Inflammatory macrophage treated with lipopolysaccharide for 1 hour (primary cell): ENCODE measurements at regions not wholly inside any gene's neighbourhood (a gene's known extent, or its start where the extent isn't known, plus 50 kb on each side); places are given as distances from the start of the nearest gene placed in this dataset.
"Not testable (repeated sequence)": the region's sequence is repeated elsewhere in the genome, so short reads cannot be mapped to it uniquely, and the experiment has no call there.

Source experiments
- DNase-seq, 2 donors: peaks; one replicate each; pipeline ENCODE4 v3.0.0-alpha.2; 2020 to 2022

DNA sequence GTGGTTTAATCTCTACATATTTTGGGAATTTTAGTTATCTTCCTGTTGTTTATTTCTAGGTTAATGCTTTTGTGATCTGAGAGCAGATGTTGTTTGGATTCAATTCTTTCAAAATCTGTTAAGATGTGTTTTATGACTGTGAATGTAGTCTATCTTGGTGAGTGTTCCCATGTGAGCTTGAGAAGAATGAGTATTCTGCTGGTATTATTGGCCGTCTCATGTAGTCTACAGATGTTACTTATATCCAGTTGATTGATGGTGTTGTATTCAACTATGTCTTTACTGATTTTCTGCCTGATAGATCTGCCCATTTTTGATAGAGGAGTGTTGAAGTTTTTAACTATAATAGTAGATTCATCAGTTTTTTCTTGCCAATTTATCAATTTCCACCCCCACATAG is 141.4 kb upstream of the FOXP2 start:
- DNase-seq = no peak

DNA sequence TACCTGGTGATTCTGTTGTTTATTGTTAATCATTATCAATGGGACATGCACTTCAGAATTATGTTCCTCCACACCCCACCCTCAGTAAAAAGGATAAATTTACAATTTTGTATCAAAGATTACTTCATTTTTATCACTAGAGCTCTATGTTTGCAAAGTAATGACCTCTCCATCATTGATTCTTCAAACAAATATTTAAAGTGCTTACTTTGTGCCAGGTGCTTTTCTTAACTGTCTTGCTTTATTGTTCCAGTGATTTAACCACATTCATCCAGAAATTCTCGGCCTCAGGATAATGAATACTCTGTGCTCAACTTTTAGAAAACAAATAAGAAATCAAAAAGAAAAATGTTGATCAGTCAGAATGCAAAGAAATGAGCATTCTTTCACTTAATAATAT is 144.9 kb upstream of the FOXP2 start:
- DNase-seq = no peak

DNA sequence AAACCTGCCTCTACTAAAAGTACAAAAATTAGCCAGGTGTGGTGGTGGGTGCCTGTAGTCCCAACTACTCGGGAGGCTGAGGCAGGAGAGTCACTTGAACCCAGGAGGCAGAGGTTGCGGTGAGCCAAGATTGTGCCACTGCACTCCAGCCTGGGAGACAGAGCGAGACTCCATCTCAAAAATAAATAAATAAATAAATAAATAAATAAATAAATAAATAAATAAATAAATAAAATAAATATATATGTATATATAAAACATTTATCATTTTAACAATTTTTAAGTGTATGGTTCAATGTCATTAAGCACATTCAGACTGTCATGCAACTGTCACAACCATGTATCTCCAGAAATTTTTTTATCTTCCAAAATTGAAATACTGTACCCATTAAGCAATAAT is 147.1 kb upstream of the FOXP2 start:
- not testable (repeated sequence) for DNase-seq

DNA sequence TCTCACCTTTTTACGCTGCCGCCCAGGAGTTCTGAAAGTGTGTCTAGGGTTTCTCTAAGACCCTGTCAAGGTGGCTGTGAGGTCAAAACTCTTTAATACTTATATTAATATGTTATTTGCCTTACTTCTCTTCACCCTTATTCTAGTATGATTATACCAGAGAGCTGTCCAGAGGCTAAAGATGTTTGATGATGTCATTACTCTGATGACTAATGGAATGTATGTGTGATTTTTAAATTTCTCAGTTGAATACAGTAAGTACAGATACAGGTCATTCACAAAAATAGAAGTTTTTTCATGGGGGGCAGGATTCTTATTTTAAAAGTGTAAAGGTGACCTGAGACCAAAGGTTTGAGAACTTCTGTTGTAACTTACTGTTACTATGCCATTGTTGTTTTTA is 150.6 kb upstream of the FOXP2 start:
- DNase-seq = no peak

DNA sequence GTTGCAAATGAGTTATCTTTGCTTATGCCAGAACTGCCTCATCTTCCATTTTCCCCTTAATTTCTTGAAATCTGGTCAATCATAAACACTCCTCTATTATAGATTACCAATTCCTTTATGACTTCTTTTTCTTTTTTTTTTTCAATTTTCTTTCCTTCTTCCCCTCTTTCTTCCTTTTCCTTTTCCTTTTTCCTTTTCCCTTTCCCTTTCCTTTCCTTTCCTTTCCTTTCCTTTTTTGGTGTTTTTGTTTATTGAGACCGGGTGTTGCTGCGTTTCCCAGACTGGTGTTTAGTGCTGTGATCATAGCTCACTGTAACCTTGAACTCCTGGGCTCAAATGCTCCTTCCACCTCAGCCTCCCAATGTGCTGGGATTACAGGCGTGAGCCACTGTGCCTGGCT is 151.4 kb upstream of the FOXP2 start:
- DNase-seq = no peak

DNA sequence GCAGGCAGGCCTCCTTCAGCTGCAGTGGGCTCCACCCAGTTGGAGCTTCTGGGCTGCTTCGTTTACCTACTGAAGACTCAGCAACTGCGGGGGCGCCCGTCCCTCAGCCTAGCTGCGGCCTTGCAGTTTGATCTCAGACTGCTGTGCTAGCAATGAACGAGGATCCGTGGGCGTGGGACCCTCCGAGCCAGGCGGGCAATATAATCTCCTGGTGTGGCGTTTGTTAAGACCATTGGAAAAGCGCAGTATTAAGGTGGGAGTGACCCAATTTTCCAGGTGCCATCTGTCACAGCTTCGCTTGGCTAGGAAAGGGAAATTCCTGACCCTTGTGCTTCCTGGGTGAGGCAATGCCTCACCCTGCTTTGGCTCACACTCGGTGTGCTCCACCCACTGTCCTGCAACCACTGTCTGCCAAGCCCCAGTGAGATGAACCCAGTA is 159.2 kb upstream of the FOXP2 start:
- no peak for DNase-seq

DNA sequence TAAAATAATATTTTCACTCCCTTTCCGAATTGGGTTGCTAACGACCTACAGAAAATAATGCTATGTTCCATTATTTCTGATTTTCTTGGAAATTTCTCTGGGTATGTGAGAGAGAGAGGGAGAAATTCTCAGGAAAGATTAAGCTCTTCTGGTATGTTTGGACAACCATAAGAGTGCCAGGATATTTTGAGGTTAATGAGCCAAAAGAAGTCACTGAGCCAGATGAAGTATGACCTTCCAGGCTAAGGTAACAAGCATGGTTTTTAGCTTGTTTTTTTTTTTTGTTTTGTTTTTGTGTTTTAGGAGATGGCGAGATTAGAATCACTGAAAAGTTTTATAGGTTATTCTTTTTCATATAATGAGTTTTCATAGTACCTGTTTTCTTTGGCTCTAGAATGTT is 171.0 kb upstream of the FOXP2 start:
- no peak for DNase-seq

DNA sequence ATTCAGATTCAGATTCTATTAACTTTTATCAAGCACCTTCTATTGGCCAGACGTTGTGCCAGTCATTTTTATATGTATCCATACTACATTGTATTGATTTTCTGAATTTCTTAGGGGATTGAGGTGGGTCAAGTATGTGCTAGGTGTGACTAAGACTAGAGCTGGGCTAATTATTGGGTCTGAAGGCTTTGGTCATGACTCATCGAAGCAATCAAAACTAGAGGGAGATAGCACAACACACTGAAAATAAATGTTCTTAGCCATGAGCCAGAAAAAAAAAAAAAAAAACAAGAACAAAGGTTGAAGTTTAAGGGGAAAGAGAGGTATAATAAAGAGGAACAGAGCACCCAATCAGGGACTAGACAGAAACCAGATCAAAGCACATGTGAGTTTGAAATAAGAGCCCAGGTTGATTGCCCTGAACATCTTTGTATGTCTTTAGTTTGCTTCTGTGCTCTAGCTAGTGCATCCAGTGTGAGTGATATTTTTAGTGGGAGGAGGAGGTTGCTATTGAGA is 171.6 kb upstream of the FOXP2 start:
- no peak for DNase-seq

DNA sequence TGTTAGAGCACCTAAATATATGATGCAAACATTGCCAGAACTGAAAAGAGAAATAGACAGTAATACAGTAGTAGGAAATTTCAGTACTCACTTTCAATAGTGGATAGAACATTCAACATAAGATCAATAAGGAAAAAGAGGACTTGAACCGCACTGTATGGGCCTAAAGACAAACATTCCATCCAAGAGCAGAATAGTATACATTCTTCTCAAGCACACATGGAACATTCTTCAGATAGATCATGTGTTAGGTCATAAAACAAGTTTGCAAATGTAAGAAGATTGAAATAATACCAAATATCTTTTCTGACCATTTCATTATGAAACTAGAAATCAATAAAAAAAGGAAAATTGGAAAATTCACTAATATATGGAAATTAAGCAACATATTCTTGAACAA is 185.4 kb upstream of the FOXP2 start:
- no peak for DNase-seq

DNA sequence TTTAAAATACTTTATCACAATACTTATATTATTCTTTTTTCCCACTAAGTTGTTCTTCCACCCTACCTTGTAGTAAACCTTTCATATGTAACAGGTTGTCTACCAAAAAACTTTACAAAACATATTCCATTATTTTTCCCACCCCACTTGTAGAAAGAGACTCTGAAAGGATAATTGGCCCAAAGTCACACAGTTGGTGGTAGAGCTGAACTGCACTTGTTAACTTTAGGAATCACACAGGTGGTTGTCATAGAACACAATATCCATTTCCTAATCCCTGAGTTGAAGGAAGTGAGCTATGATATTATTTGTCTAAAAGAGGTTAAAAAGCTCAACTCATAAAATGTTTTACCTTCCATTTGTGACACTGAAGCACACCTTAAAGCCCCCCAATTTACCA is 188.8 kb upstream of the FOXP2 start:
- no peak for DNase-seq

DNA sequence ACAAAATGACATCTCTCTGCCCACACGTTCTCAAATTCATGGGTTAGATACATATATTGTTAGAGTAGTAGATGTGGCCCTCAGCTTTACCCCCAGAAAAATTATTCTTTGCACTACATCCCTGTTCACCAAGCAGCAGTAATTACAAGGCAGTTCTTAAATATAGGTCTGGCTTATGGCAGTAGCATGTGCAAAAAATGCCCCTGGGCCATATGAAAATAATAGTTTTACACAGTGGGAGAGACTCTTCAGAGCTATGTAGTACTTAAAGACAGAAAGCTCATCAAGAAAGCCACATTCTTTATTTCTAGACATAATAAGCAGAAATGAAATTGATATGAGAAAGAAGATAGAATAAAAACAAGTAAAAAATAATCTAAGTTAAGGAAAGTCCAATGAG is 196.3 kb upstream of the FOXP2 start:
- no peak for DNase-seq

DNA sequence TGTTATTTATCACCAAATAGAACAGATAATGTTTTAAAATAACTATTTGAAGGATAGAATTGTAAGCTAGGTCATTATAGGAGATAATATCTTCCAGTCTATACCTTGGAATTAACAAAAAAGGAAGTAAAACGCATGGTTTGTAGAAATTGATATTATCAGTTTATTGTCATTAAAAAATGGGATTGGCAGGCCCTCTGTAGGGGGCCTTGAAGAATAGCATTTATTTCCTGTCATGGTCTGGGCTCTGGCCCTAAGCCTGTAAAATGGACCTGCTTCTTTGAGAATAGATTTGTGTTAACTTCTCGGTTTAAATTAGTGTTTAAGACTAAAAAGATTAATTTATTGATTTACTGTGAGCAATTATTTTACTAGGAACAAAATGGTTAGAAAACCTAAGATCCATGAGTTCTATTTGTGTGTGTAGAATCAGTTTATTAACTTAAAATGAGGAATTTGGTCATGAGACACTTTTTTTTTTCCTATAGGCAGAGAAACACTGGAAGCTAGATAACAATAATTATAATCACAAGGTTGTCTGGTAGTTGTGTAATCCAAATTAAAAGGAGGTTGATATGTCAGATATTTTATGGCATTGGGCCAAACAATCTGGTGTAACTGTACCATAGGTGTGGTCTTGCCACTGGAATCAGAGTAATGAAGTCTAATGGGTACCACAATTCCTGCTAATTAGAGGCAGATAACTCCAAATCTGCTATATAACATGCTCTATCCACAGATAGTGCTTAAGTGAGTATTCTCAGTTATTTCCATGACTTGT is 197.4 kb upstream of the FOXP2 start:
- DNase-seq = no peak

DNA sequence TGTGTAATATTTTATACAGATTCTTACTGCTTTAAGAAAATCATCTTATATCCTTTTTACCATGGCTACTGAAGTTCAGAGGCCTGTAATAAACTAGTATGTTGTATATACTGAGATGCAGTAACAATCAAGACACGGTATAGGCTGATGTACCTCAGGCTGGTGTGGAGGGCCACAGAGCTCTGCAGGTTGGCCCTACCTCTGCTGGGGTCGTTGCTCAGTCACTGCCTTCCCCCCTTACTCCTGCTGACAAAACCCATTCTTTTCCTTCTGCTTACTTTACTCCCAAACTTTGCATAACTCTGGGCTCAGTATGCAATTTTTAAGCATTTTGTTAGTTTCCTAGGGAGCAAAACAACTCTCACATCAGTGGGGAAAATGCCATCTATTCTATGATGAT is 200.1 kb upstream of the FOXP2 start:
- DNase-seq = no peak

DNA sequence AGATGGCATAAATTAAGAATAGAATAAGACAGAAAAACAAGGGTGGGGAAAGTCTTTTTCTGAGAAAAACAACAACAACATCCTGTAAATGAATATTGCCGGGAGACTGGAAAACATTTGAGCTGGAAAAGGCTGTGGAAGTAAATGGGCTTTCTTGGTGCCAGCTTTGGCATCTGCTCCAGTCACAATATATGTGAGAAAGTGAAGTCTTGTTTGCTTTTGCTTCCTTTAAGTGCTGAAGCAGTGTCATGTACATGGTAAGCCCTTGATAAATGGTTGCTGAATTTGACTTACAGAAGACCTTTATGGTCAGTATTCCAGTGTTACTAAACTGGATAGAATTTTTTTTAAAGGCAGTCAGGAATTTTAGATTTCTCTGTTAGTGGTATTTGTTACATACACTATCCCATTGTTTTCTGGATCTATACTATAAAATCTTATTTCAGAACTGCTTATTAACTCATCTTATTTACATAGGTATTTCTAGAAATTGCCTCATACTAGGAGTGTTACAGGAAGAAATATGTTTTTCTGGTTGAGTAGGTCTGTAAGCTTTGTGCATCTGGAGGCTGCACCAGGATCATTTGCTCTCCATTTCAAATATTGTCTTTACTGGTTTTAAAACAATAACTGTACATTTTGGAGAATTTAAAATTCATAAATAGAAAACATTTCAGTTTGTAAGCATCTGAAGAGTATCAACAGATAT is 201.7 kb upstream of the FOXP2 start:
- no peak for DNase-seq

DNA sequence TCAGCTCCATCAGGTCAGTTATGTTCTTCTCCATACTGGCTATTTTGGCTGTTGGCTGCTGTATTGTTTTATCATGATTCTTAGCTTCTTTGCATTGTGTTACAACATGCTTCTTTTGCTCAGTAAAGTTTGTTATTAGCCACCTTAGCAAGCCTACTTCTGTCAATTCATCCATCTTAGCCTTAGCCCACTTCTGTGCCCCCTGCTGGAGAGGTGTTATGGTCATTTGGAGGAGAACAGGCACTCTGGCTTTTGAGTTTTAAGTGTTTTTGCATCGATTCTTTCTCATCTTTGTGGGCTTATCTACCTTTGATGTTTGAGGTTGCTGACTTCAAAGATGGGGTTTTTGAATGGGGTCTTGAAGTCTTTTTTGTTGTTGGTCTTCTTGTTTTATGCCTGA is 204.6 kb upstream of the FOXP2 start:
- no peak for DNase-seq

DNA sequence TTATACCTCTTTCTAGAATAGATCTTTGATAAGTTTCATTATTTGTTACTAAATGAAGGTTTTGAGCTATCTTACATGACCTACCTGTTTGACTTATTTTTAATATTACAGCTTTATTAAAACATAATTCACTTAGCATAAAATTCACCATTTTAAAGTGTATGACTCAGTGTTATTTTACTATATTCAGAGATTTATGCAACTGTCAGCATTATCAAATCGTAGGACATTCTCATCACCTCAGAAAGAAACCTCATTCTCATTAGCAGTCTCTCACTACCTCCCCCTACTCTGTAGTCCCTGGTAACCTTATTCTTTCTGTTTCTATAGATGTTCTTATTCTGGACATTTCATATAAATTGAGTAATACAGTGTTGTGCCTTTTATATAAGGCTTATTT is 207.9 kb upstream of the FOXP2 start:
- no peak for DNase-seq

DNA sequence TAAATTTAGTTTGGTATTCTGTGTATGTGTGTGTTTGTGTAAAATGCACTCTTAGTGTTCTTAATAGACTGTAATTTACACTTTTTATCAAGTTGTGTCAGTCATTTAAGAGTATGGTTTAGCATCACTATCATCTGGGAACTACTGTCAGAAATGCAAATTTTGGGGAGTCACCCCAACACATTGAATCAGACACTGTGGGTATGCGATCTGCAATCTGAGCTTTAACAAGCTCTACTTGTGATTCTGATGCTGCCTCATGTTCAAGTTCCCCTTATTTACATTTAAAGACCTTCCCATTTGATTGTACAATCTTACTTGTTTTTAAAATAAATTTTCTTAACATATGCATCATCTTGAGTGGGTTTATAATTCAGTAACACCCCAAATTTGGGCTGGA is 218.1 kb upstream of the FOXP2 start:
- DNase-seq = no peak

DNA sequence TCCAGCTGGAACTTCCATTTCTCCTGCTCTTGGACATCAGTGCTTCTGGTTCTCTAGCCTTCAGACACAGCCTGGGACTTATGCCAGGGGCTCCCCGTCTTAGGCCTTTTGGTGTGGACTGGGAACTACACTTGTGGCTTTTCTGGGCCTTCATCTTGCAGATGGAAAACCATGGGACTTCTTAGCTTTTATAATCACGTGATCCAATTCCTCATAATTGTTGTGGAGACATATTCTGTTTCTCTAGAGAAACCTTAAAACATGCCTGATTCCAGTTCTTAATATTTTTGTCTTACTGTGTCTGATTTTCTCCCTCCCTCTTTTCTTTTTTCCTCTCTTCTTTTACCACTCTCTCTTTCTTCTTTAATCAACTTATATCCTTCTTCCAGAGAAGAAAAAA is 224.2 kb upstream of the FOXP2 start:
- no peak for DNase-seq

DNA sequence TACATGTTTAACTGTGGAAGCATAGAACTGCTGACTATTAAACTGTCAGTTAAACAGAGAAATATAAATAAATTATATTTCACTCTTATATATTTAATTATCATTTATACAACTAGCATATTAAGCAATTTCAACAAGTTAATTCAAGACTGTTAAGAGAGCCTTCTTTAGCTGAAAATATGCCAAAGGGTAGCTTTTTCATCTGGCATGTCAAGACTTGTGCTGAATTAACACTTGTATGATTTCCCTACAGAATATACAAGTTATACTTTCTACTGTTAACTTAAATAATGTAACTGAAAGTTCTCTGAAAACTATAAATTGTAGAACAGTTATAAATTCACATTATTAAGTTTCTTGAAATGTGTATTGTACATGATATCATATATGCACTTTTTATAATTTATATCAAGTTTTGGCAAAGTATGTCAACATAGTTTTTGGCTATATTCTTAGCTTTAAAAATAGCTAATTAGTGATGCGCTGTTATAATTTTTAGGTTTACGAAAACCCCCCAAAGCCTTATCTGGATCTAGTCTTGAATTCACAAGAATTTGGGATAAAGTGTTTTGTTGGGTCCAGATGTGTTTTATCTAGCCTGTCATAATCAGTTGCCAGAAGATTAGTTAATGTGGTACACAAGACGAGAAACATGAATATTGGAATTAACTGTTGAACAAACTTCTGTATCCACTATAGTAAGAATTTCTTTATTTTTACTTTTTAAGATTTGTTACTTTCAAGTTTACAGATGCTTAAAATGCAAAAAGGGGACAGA is 231.1 kb upstream of the FOXP2 start:
- DNase-seq = no peak

DNA sequence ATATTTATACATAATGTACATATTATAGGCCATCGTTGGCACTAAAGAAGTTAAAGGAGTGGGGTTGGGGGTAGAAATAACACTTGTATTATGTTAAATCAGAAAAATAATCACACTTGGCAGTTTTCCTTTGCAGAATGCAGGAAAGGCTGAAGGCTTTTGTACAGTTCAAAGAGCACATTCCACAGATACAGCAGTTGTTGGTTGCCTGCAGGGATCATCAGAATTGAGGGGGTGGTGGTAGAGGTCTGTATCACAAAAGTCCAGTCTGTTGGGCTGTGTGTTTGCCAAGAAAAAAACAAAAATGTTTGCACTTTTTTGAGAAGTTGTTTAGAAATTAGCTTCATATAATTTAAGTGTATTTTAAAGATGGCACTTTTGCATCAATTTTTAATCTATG is 231.8 kb upstream of the FOXP2 start:
- DNase-seq = no peak

DNA sequence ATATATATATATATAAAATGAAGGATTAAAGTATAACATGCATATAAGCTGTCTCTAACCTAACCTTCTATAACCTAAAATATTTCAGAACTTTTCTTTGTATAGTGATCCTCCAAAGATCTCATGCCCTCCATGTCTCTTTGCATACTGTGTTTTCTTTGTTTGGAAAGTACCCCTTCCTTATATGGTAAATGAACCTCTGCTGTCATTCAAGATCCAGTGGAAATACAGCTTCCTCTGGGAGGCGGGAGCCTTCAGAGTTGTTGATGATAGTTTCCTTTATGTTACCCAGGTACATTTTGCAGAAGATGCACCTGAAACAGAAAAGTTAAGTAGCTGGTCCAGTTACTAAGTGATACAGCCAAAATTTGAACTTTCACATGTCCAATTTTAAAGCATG is 233.3 kb upstream of the FOXP2 start:
- DNase-seq = no peak

DNA sequence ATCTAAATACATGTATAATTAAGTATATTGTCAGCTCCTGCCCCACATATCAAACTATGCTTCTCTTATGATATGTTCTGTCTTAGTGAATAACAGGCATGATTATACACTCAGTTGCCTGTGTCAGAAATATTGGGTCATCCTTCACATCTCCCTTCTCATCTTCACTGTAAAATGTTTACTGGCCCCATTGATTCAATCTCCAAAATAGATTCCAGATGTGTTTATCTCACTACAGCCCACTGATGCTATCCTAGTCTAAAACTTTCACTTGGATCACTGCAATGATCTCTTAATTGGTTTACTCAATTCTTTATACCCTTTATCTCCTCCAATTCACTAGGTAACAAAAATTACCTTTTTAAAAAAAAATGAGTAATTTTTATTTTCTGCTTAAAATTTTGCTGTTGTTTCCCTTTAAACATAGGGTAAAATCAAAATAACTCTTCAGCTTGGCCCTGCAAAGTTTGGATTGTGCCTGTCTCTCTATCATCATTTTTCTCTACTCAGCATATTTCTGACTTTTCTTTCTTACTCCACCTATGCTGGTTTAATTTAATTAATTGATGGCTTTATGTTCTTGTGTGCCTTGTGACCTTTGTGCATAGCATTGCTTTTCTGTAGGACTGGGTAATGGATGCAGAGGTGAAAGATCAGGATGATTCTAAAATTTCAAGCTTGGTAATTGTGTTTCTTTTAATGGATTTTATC is 233.9 kb upstream of the FOXP2 start:
- DNase-seq = no peak

DNA sequence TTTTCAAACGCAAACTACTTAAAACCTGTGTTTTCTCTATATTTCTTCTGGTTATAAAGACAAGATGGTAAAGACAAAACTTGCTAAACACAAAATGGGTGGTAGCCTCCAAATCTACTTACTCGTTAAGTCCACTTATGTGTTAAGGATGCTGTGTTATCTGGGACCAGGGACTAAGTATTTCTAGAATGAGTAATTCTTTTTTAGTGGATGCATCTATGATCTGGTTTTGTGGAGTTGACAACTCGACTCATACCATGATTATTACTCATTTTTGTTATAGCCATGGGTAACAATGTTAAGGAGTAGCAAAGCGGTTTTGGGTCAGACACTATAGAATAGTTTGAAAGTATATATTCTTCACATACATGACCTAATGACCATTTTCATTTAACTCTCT is 239.5 kb upstream of the FOXP2 start:
- DNase-seq = no peak
